Astrocyte (in vitro differentiated cells and primary cell): ENCODE measurements at regions not wholly inside any gene's neighbourhood (a gene's known extent, or its start where the extent isn't known, plus 50 kb on each side); places are given as distances from the start of the nearest gene placed in this dataset.

Experiments used
- CTCF ChIP-seq: IDR thresholded peaks from 2 replicates; pipeline ENCODE4 v1.5.1; 2011; ENCODE audit warnings: low read depth, mild to moderate bottlenecking, inconsistent platforms, low read length, moderate library complexity; ENCODE audit not compliant: insufficient read depth
- EZH2 ChIP-seq: IDR thresholded peaks from 2 replicates; pipeline ENCODE4 v1.6.1; 2012; ENCODE audit warnings: mild to moderate bottlenecking, low read length, inconsistent platforms; ENCODE audit not compliant: insufficient read depth

- TF ChIP-seq CTCF (no peak), EZH2 (no peak)
These were observed 95.5 kb upstream of the SLC16A7 start for GRCh38 chr12:59500335-59500734.
